Left ventricle myocardium inferior (tissue), 1 donor: ENCODE measurements at regions not wholly inside any gene's neighbourhood (a gene's known extent, or its start where the extent isn't known, plus 50 kb on each side); places are given as distances from the start of the nearest gene placed in this dataset.
"Not testable (repeated sequence)": the region's sequence is repeated elsewhere in the genome, so short reads cannot be mapped to it uniquely, and the experiment has no call there.

Experiments used
- DNase-seq: peaks from one replicate; pipeline ENCODE4 v3.0.0-alpha.2; 2020
- H3K27ac ChIP-seq: fragments of 200-600 bp; replicated peaks from 2 replicates; pipeline ENCODE4 v1.8.0; 2021
- H3K27me3 ChIP-seq: fragments of 200-600 bp; 2 replicates; pipeline ENCODE4 v1.8.0; 2021; ENCODE audit warnings: low read depth
- H3K36me3 ChIP-seq: fragments of 200-600 bp; 2 replicates; pipeline ENCODE4 v1.8.0; 2021
- H3K4me1 ChIP-seq: fragments of 200-600 bp; 2 replicates; pipeline ENCODE4 v1.8.0; 2021
- H3K4me3 ChIP-seq: fragments of 200-600 bp; 2 replicates; pipeline ENCODE4 v1.8.0; 2021; ENCODE audit warnings: mild to moderate bottlenecking, moderate library complexity
- H3K9me3 ChIP-seq: fragments of 200-600 bp; replicated peaks from 2 replicates; pipeline ENCODE4 v1.8.0; 2021
- intact Hi-C: fragments of 100-400 bp; cut with micrococcal nuclease; formaldehyde crosslinking; loops from one replicate; pipeline ENCODE4 v1.11.0; 2022
- TF ChIP-seq, protein P1 (sequence below): fragments of 200-600 bp; IDR thresholded peaks from 2 replicates; pipeline ENCODE4 v1.8.0; 2021; ENCODE audit warnings: antibody characterized with exemption, mild to moderate bottlenecking, borderline replicate concordance
- donor health status: DM: no; HTN: yes; CAD: no; lungs with severe emphysema.

DNA sequence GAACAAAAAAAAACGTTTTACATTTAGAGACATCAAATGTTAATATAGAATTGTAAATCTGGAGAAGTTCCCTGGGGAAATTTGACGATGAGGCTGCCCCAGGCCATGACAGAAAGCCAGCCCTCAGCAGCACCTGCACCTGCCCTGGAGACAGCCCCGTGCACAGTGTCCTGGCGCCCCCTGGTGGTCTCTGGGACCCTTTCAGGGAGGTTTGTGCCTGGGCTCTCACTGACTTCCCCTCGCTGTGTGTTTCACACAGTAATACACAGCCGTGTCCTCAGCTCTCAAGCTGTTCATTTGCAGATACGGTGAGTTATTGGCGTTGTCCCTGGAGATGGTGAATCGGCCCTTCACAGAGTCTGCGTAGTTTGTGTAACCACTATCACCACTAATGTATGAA lies 385.1 kb downstream of the TP53TG3F start:
- peak; percentile 25 for DNase-seq
- TF ChIP-seq, protein P1, sequence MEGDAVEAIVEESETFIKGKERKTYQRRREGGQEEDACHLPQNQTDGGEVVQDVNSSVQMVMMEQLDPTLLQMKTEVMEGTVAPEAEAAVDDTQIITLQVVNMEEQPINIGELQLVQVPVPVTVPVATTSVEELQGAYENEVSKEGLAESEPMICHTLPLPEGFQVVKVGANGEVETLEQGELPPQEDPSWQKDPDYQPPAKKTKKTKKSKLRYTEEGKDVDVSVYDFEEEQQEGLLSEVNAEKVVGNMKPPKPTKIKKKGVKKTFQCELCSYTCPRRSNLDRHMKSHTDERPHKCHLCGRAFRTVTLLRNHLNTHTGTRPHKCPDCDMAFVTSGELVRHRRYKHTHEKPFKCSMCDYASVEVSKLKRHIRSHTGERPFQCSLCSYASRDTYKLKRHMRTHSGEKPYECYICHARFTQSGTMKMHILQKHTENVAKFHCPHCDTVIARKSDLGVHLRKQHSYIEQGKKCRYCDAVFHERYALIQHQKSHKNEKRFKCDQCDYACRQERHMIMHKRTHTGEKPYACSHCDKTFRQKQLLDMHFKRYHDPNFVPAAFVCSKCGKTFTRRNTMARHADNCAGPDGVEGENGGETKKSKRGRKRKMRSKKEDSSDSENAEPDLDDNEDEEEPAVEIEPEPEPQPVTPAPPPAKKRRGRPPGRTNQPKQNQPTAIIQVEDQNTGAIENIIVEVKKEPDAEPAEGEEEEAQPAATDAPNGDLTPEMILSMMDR, result peak; percentile 47
- H3K27me3 ChIP-seq, H3K9me3 ChIP-seq, H3K4me3 ChIP-seq, H3K27ac ChIP-seq, intact Hi-C loops, H3K36me3 ChIP-seq, H3K4me1 ChIP-seq: not testable (repeated sequence)
